Mesodermal cell (in vitro differentiated cells): ENCODE measurements at regions not wholly inside any gene's neighbourhood (a gene's known extent, or its start where the extent isn't known, plus 50 kb on each side); places are given as distances from the start of the nearest gene placed in this dataset.

Experiments
- H3K27ac ChIP-seq: 2 replicates; pipeline ENCODE4 v1.7.0; 2013; ENCODE audit warnings: mild to moderate bottlenecking, low read depth, low read length, moderate library complexity; ENCODE audit not compliant: severe bottlenecking
- H3K36me3 ChIP-seq: 2 replicates; pipeline ENCODE4 v1.7.1; 2013; ENCODE audit warnings: mild to moderate bottlenecking, low read length, moderate library complexity; ENCODE audit not compliant: control insufficient read depth, insufficient read depth
- H3K4me1 ChIP-seq: one replicate; pipeline ENCODE4 v1.7.1; 2013; ENCODE audit warnings: mild to moderate bottlenecking, low read length; ENCODE audit not compliant: insufficient read depth, control insufficient read depth, poor library complexity, severe bottlenecking
- H3K4me3 ChIP-seq: 2 replicates; pipeline ENCODE4 v1.7.0; 2013; ENCODE audit warnings: low read length, control low read depth, mild to moderate bottlenecking; ENCODE audit not compliant: insufficient read depth, poor library complexity, severe bottlenecking; ENCODE audit errors: extremely low read depth
- H3K9me3 ChIP-seq: 2 replicates; pipeline ENCODE4 v1.7.1; 2013; ENCODE audit warnings: mild to moderate bottlenecking, low read length, moderate library complexity; ENCODE audit not compliant: control insufficient read depth
- WGBS, 2 experiments: methylation state at CpG; one replicate each; pipeline ENCODE4 v1.1.5; 2013; ENCODE audit warnings: missing lambda C conversion rate in 2 of 2; ENCODE audit not compliant: insufficient coverage in 2 of 2; 5-methylcytosine and 5-hydroxymethylcytosine counted together

GRCh38 chr18:71846716-71847115, 697.4 kb downstream of the CBLN2 start:
- 67% methylated on average over 1 of the region's 2 CpGs; no CpG with 5 or more reads in 1 of the 2 experiments for WGBS, 2 experiments
- Histone ChIP-seq H3K36me3 (no peaks in the 10 kb centered on the region), H3K9me3 (peaks cover 34% of the 10 kb centered on the region), H3K27ac (no peak overlapping the region), H3K4me3 (no peak overlapping the region), H3K4me1 (no peaks in the 10 kb centered on the region)

- no peaks in the 10 kb centered on the region for H3K36me3 ChIP-seq
- no peak overlapping the region for H3K4me3 ChIP-seq
- no peak overlapping the region for H3K27ac ChIP-seq
- H3K4me1 ChIP-seq: no peaks in the 10 kb centered on the region
- H3K9me3 ChIP-seq: peaks cover 23% of the 10 kb centered on the region
- 80% methylated on average over 1 of the region's 5 CpGs; no CpG with 5 or more reads in 1 of the 2 experiments for WGBS, 2 experiments
Observed at GRCh38 chr18:71844814-71845213, 699.3 kb downstream of the CBLN2 start.

- no peaks in the 10 kb centered on the region for H3K36me3 ChIP-seq
- no peaks in the 10 kb centered on the region for H3K4me1 ChIP-seq
- peaks cover 22% of the 10 kb centered on the region for H3K9me3 ChIP-seq
- 96 to 100% methylated on average over 2 to 4 of the region's 5 CpGs for WGBS, 2 experiments
- H3K27ac ChIP-seq: no peak overlapping the region
- no peak overlapping the region for H3K4me3 ChIP-seq
Observed at GRCh38 chr18:71842666-71843065, 701.5 kb downstream of the CBLN2 start.

GRCh38 chr18:71837547-71837946, 706.6 kb downstream of the CBLN2 start:
- no peaks in the 10 kb centered on the region for H3K4me1 ChIP-seq
- H3K9me3 ChIP-seq: peaks cover 13% of the 10 kb centered on the region
- no peak overlapping the region for H3K4me3 ChIP-seq
- H3K27ac ChIP-seq: no peak overlapping the region
- H3K36me3 ChIP-seq: no peaks in the 10 kb centered on the region
- 60% methylated on average over 1 of the region's 1 CpG; no CpG with 5 or more reads in 1 of the 2 experiments for WGBS, 2 experiments

GRCh38 chr18:71832946-71833617, 711.1 kb downstream of the CBLN2 start:
- no peak overlapping the region for H3K27ac ChIP-seq
- H3K9me3 ChIP-seq: peaks cover 17% of the 10 kb centered on the region
- no peaks in the 10 kb centered on the region for H3K36me3 ChIP-seq
- no peaks in the 10 kb centered on the region for H3K4me1 ChIP-seq
- H3K4me3 ChIP-seq: no peak overlapping the region
- WGBS, 2 experiments: 86 to 89% methylated on average over 3 of the region's 13 CpGs

GRCh38 chr18:71831039-71831438, 713.1 kb downstream of the CBLN2 start:
- no peak overlapping the region for H3K27ac ChIP-seq
- no peak overlapping the region for H3K4me3 ChIP-seq
- H3K9me3 ChIP-seq: peaks cover 26% of the 10 kb centered on the region
- no peaks in the 10 kb centered on the region for H3K4me1 ChIP-seq
- no peaks in the 10 kb centered on the region for H3K36me3 ChIP-seq

- Histone ChIP-seq H3K4me1 (no peaks in the 10 kb centered on the region), H3K9me3 (peaks cover 29% of the 10 kb centered on the region), H3K27ac (no peak overlapping the region), H3K36me3 (no peaks in the 10 kb centered on the region), H3K4me3 (no peak overlapping the region)
- WGBS, 2 experiments: 57% methylated on average over 2 to 3 of the region's 3 CpGs
Observed at GRCh38 chr18:71827301-71827700, 716.8 kb downstream of the CBLN2 start.

- Histone ChIP-seq H3K9me3 (peaks cover 31% of the 10 kb centered on the region), H3K36me3 (no peaks in the 10 kb centered on the region), H3K27ac (no peak overlapping the region), H3K4me1 (no peaks in the 10 kb centered on the region), H3K4me3 (no peak overlapping the region)
- WGBS, 2 experiments: no CpG with 5 or more reads among the region's 2 CpGs
Observed at GRCh38 chr18:71815305-71815704, 728.8 kb downstream of the CBLN2 start.

- H3K4me1 ChIP-seq: no peaks in the 10 kb centered on the region
- WGBS, 2 experiments: 67% methylated on average over 1 of the region's 3 CpGs; no CpG with 5 or more reads in 1 of the 2 experiments
Observed at GRCh38 chr18:71809711-71810110, 734.4 kb downstream of the CBLN2 start.

GRCh38 chr18:71808616-71809015, 735.5 kb downstream of the CBLN2 start:
- peaks cover 25% of the 10 kb centered on the region for H3K9me3 ChIP-seq
- H3K36me3 ChIP-seq: no peaks in the 10 kb centered on the region
- no peak overlapping the region for H3K27ac ChIP-seq
- H3K4me1 ChIP-seq: no peaks in the 10 kb centered on the region
- H3K4me3 ChIP-seq: no peak overlapping the region
- 66 to 67% methylated on average over 2 to 5 of the region's 5 CpGs for WGBS, 2 experiments

More at GRCh38 chr18:71809711-71810110, 734.4 kb downstream of the CBLN2 start:
- peaks cover 23% of the 10 kb centered on the region for H3K9me3 ChIP-seq
- H3K27ac ChIP-seq: no peak overlapping the region
- no peaks in the 10 kb centered on the region for H3K36me3 ChIP-seq
- H3K4me3 ChIP-seq: no peak overlapping the region

- Histone ChIP-seq H3K9me3 (peaks cover 19% of the 10 kb centered on the region), H3K36me3 (no peaks in the 10 kb centered on the region), H3K4me1 (no peaks in the 10 kb centered on the region), H3K4me3 (no peak overlapping the region), H3K27ac (no peak overlapping the region)
- WGBS, 2 experiments: no CpG with 5 or more reads among the region's 1 CpG
Observed at GRCh38 chr18:71807586-71807985, 736.6 kb downstream of the CBLN2 start.
